HepG2 (cell line): ENCODE measurements at regions not wholly inside any gene's neighbourhood (a gene's known extent, or its start where the extent isn't known, plus 50 kb on each side); places are given as distances from the start of the nearest gene placed in this dataset.

Experiments
- ATAC-seq: fragments of 200-7000 bp; cut with Tn5 transposase; 3 replicates; pipeline ENCODE4 v1.9.1; 2020; ENCODE audit warnings: mild to moderate bottlenecking, moderate library complexity
- BruUV-seq: library from RNA; stranded (reverse); fragments of 400-500 nt; replicated peaks from 2 replicates; lab custom pipeline; 2021; lab: Mats Ljungman, UMichigan
- CTCF ChIA-PET: fragments of 300-600 bp; formaldehyde crosslinking; extraction: SDS; loops from one replicate; lab custom pipeline; 2021; ENCODE audit warnings: low total read pairs, inconsistent platforms, low intra/inter-chr PET ratio; lab: Yijun Ruan, JAX
- POLR2A ChIA-PET: fragments of 350-600 bp; sonication (Branson Sonifier 250); formaldehyde crosslinking; loops from one replicate; lab custom pipeline; 2020; ENCODE audit warnings: antibody characterized with exemption, inconsistent platforms; lab: Yijun Ruan, JAX
- DNase-seq: peaks from one replicate; pipeline ENCODE4 v3.0.0-alpha.2; 2015; ENCODE audit warnings: low spot score
- FAIRE-seq: peaks from 3 replicates; lab custom pipeline; 2011; peaks lifted over from hg19 to GRCh38; lab: Jason Lieb, UNC
- H2AFZ ChIP-seq: one replicate; pipeline ENCODE4 v1.6.1; 2011; ENCODE audit warnings: low read length, inconsistent platforms
- H3K27ac ChIP-seq: fragments of 300-600 bp; 3 replicates; pipeline ENCODE4 v1.8.0; 2011; ENCODE audit warnings: mixed run types, mild to moderate bottlenecking, mixed read lengths, low read length, inconsistent platforms; ENCODE audit not compliant: insufficient read depth; ENCODE audit errors: extremely low read length
- H3K27me3 ChIP-seq, 2 experiments: fragments of 200-600 bp in 1 of 2; 2 replicates in 1 of 2; 3 replicates in 1 of 2; pipeline versions ENCODE4 v1.6.0 to v1.8.0; 2011; ENCODE audit warnings: low read length in 2 of 2, mild to moderate bottlenecking in 2 of 2, moderate library complexity in 2 of 2, inconsistent platforms in 1 of 2; ENCODE audit not compliant: insufficient read depth in 2 of 2, control insufficient read depth in 1 of 2
- H3K36me3 ChIP-seq, 2 experiments: fragments of 200-600 bp in 1 of 2; replicated peaks in 1 of 2; 2 replicates in 1 of 2; 3 replicates in 1 of 2; pipeline versions ENCODE4 v1.5.1 to v1.8.0; 2011; ENCODE audit warnings: low read length in 2 of 2, inconsistent platforms in 1 of 2; ENCODE audit not compliant: insufficient read depth in 2 of 2, control insufficient read depth in 1 of 2
- H3K4me1 ChIP-seq: 2 replicates; pipeline ENCODE4 v1.5.1; 2012; ENCODE audit warnings: low read length, inconsistent platforms; ENCODE audit not compliant: insufficient read depth
- H3K4me2 ChIP-seq: 2 replicates; pipeline ENCODE4 v1.6.0; 2011; ENCODE audit warnings: low read depth, low read length, inconsistent platforms
- H3K4me3 ChIP-seq, 3 experiments: fragments of 200-600 bp in 1 of 3; sonication (generic), shearing (Covaris generic) in 1 of 3; replicated peaks in 1 of 3; 2 replicates each; pipeline ENCODE4 v1.5.1; 2011 to 2016; ENCODE audit warnings: low read length in 3 of 3, inconsistent platforms in 2 of 3, low read depth in 2 of 3, mild to moderate bottlenecking in 2 of 3, control low read depth in 1 of 3, mixed read lengths in 1 of 3; ENCODE audit not compliant: insufficient read depth in 1 of 3
- H3K79me2 ChIP-seq: one replicate; pipeline ENCODE4 v1.6.1; 2011; ENCODE audit warnings: low read length, inconsistent platforms; ENCODE audit not compliant: insufficient read depth
- H3K9ac ChIP-seq: 2 replicates; pipeline ENCODE4 v1.6.0; 2011; ENCODE audit warnings: mild to moderate bottlenecking, low read depth, low read length, inconsistent platforms; ENCODE audit not compliant: insufficient read depth
- H3K9me3 ChIP-seq: 2 replicates; pipeline ENCODE4 v1.5.1; 2012; ENCODE audit warnings: mild to moderate bottlenecking, low read length
- H4K20me1 ChIP-seq: 2 replicates; pipeline ENCODE4 v1.6.0; 2011; ENCODE audit warnings: inconsistent platforms, mild to moderate bottlenecking, low read length, moderate library complexity; ENCODE audit not compliant: insufficient read depth
- BCL6 ChIP-seq: IDR thresholded peaks from 2 replicates; pipeline ENCODE4 v1.6.1; 2016; ENCODE audit warnings: missing genetic modification reagents, missing compliant biosample characterization
- CBX5 ChIP-seq: sonication (generic); formaldehyde crosslinking; IDR thresholded peaks from 2 replicates; pipeline ENCODE4 v1.4.0; 2020; ENCODE audit warnings: missing genetic modification reagents, borderline replicate concordance
- CREB3 ChIP-seq: sonication (generic); formaldehyde crosslinking; IDR thresholded peaks from 2 replicates; pipeline ENCODE4 v1.5.0; 2020; ENCODE audit warnings: missing genetic modification reagents
- GPN1 ChIP-seq: sonication (generic); formaldehyde crosslinking; IDR thresholded peaks from 2 replicates; pipeline ENCODE4 v1.5.1; 2020; ENCODE audit warnings: missing genetic modification reagents, borderline replicate concordance
- HINFP ChIP-seq: sonication (generic); formaldehyde crosslinking; IDR thresholded peaks from 2 replicates; pipeline ENCODE4 v1.4.0; 2020; ENCODE audit warnings: low read depth, mild to moderate bottlenecking, missing genetic modification reagents
- TRIM22 ChIP-seq: fragments of 450-650 bp; IDR thresholded peaks from 2 replicates; pipeline ENCODE4 v1.6.1; 2017
- YEATS4 ChIP-seq: sonication (generic); formaldehyde crosslinking; IDR thresholded peaks from 2 replicates; pipeline ENCODE4 v1.4.0; 2020; ENCODE audit warnings: missing genetic modification reagents, borderline replicate concordance
- ZBTB25 ChIP-seq: IDR thresholded peaks from 2 replicates; pipeline ENCODE4 v1.6.1; 2018; ENCODE audit warnings: missing genetic modification reagents
- ZFP36 ChIP-seq: fragments of 150-350 bp; IDR thresholded peaks from 2 replicates; pipeline ENCODE4 v1.6.1; 2018; ENCODE audit warnings: borderline replicate concordance, low read length, low read depth; ENCODE audit not compliant: partially characterized antibody
- ZNF292 ChIP-seq: sonication (generic); formaldehyde crosslinking; IDR thresholded peaks from 2 replicates; pipeline ENCODE4 v1.8.1; 2022; ENCODE audit warnings: mild to moderate bottlenecking, low read depth, missing genetic modification reagents, borderline replicate concordance
- WGBS: methylation state at CpG from one replicate; pipeline ENCODE4 v1.1.6; 2017; ENCODE audit warnings: low lambda C conversion rate; 5-methylcytosine and 5-hydroxymethylcytosine counted together
- in situ Hi-C: cut with HindIII; loops from 2 replicates; pipeline ENCODE4 v1.10.0; 2017; ENCODE audit warnings: low pct_unique_long_range_greater_than_20kb; ENCODE audit not compliant: extremely low pct_ligation_motif_present
- intact Hi-C: fragments of 100-400 bp; cut with micrococcal nuclease; formaldehyde crosslinking; loops from one replicate; pipeline ENCODE4 v1.10.0; 2022; ENCODE audit not compliant: unreplicated experiment

- Histone ChIP-seq H3K9me3 (no peaks in the 10 kb centered on the region), H3K27ac (peak overlapping the region; percentile 45), H3K4me1 (peaks cover 92% of the 10 kb centered on the region), H3K79me2 (no peaks in the 10 kb centered on the region), H3K4me2 (no peak overlapping the region), H3K9ac (no peak overlapping the region), H3K36me3 (no peaks in the 10 kb centered on the region), H3K27me3 (no peaks in the 10 kb centered on the region), H2AFZ (no peak overlapping the region), H4K20me1 (no peaks in the 10 kb centered on the region), H3K4me3 (no peak overlapping the region)
- WGBS: 85% methylated on average over 10 of the region's 10 CpGs
- DNase-seq (no peak), ATAC-seq (no peak), FAIRE-seq (no peak)
- no peak for TF ChIP-seq ZFP36
- no peak for TF ChIP-seq HINFP (CRISPR knock-in tag)
- TF ChIP-seq CBX5: no peak
- no peak for TF ChIP-seq CREB3
- no peak for TF ChIP-seq ZNF292 (CRISPR knock-in tag)
- TF ChIP-seq BCL6: no peak
- TF ChIP-seq YEATS4 (CRISPR knock-in tag): no peak
- no peak for TF ChIP-seq GPN1 (CRISPR knock-in tag)
- no peak for TF ChIP-seq ZBTB25 (CRISPR knock-in tag)
- TF ChIP-seq TRIM22: no peak
- no TSS peak for BruUV-seq
- CTCF ChIA-PET: no interaction called here
- POLR2A ChIA-PET: interaction anchor here (5.2 kb wide), 1 partner anchor 25 kb away, joined by 24 read pairs; no protein-coding TSS in a partner anchor
- intact Hi-C loops: loop anchor here (5.0 to 10.0 kb wide), 3 partner anchors 55 to 217 kb away; no protein-coding TSS in a partner anchor
- in situ Hi-C loops: loop anchor here (5.0 kb wide), 1 partner anchor 217 kb away; no protein-coding TSS in a partner anchor
These were observed 98.5 kb upstream of the ZMIZ1 start for GRCh38 chr10:78970261-78970660.
